ENCODE measurements at regions not wholly inside any gene's neighbourhood (a gene's known extent, or its start where the extent isn't known, plus 50 kb on each side); places are given as distances from the start of the nearest gene placed in this dataset.

- Histone ChIP-seq H3K4me3 (no peak overlapping the region), H3K4me1 (peaks cover 9% of the 10 kb centered on the region), H3K9me3 (no peaks in the 10 kb centered on the region), H3K27me3 (ENCODE audit: low read depth) (no peaks in the 10 kb centered on the region), H3K27ac (no peak overlapping the region), H3K36me3 (no peaks in the 10 kb centered on the region)
- DNase-seq: no peak
- TF ChIP-seq CTCF (IDR thresholded peaks at IDR 0.05): no peak
- no peak for ATAC-seq
- intact Hi-C loops (cut with DNase I): no loop called here
Measured at GRCh38 chr10:21309427-21309826, 216.1 kb downstream of the SKIDA1 start.

DNA sequence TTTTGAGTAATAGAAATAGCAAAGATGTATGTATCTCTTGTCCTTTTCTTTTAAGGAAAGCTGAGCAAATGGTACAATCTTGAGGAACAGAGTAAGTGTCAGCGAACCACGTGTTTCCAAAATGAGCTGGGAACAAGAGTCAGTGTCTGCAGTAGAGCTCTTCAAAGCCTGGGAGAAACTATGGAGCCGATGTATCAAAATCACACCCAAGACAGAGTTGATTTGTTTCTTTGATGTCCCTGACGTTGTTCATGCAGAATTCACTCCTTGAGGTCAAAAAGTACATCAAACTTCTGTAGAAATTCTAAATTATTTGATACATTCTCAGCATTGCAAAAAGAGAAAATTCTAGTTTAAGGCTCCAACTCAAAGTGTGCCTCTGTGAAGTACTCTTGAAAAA, 216.5 kb downstream of the SKIDA1 start:
- intact Hi-C loops (cut with DNase I): no loop called here
- H3K9me3 ChIP-seq: no peaks in the 10 kb centered on the region
- no peak overlapping the region for H3K4me3 ChIP-seq
- no peak overlapping the region for H3K27ac ChIP-seq
- no peak for ATAC-seq
- H3K4me1 ChIP-seq: peaks cover 4% of the 10 kb centered on the region
- TF ChIP-seq CTCF (IDR thresholded peaks at IDR 0.05): no peak
- H3K36me3 ChIP-seq: no peaks in the 10 kb centered on the region
- DNase-seq: no peak
- no peaks in the 10 kb centered on the region for H3K27me3 ChIP-seq (ENCODE audit: low read depth)

DNA sequence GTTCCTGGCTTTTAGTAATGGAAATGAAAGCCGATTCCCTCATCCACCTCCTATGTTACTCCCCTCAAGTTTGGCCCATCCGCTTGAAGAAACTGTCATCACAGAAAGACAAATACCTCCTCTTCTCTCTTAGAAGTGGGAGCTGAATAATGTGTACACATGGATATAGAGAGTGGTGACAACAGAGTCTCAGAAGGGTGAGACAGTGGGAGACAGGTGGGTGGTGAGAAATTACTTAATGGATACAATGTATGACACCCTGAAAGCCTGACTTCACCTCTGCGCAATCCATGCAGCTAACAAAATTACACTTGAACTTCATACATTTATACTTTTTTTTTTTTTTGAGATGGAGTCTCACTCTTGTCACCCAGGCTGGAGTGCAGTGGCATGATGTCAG, 217.5 kb downstream of the SKIDA1 start:
- TF ChIP-seq CTCF (IDR thresholded peaks at IDR 0.05): no peak
- H3K4me3 ChIP-seq: no peak overlapping the region
- H3K27ac ChIP-seq: no peak overlapping the region
- ATAC-seq (no peak), DNase-seq (no peak)
- no peaks in the 10 kb centered on the region for H3K9me3 ChIP-seq
- no peaks in the 10 kb centered on the region for H3K27me3 ChIP-seq (ENCODE audit: low read depth)
- no peaks in the 10 kb centered on the region for H3K36me3 ChIP-seq
- intact Hi-C loops (cut with DNase I): no loop called here
- H3K4me1 ChIP-seq: no peaks in the 10 kb centered on the region

- DNase-seq (no peak), ATAC-seq (no peak)
- Histone ChIP-seq H3K27ac (no peak overlapping the region), H3K36me3 (no peaks in the 10 kb centered on the region), H3K4me1 (no peaks in the 10 kb centered on the region), H3K27me3 (ENCODE audit: low read depth) (no peaks in the 10 kb centered on the region), H3K4me3 (no peak overlapping the region), H3K9me3 (no peaks in the 10 kb centered on the region)
- intact Hi-C loops (cut with DNase I): no loop called here
- no peak for TF ChIP-seq CTCF (IDR thresholded peaks at IDR 0.05)
Measured at GRCh38 chr10:21304608-21305007, 220.9 kb downstream of the SKIDA1 start.

DNA sequence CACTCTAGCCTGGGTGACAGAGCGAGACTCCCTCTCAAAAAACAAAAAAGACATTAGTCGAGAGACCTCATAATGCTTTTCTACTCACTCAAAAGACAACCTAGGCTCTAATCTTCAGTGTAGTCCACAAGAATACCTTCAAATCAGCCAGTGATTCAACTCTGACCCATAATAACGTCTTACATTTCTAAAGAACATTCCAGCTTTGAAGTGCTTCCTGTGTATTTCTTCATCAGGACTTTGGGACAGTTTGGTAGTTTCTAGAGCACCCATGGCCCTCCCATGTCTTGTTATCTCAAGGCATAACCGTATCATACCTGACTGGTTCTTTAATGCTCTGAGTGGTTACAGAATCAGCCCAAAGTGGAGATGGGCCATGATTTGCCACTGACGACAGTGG, 221.3 kb downstream of the SKIDA1 start:
- H3K36me3 ChIP-seq: no peaks in the 10 kb centered on the region
- H3K27ac ChIP-seq: no peak overlapping the region
- ATAC-seq (peak; percentile 42 to 68), DNase-seq (no peak)
- intact Hi-C loops (cut with DNase I): no loop called here
- H3K4me3 ChIP-seq: no peak overlapping the region
- H3K27me3 ChIP-seq (ENCODE audit: low read depth): no peaks in the 10 kb centered on the region
- no peaks in the 10 kb centered on the region for H3K9me3 ChIP-seq
- no peaks in the 10 kb centered on the region for H3K4me1 ChIP-seq
- TF ChIP-seq CTCF (IDR thresholded peaks at IDR 0.05): no peak

- DNase-seq: no peak
- Histone ChIP-seq H3K9me3 (no peaks in the 10 kb centered on the region), H3K27me3 (ENCODE audit: low read depth) (no peaks in the 10 kb centered on the region), H3K36me3 (no peaks in the 10 kb centered on the region), H3K27ac (no peak overlapping the region), H3K4me1 (no peaks in the 10 kb centered on the region), H3K4me3 (no peak overlapping the region)
- TF ChIP-seq CTCF (IDR thresholded peaks at IDR 0.05): no peak
- intact Hi-C loops (cut with DNase I): no loop called here
- peak; percentile 40 to 75 for ATAC-seq
Measured at GRCh38 chr10:21300551-21300950, 224.9 kb downstream of the SKIDA1 start.

All from lower lobe of right lung (tissue), 2 donors.